ENCODE measurements at regions not wholly inside any gene's neighbourhood (a gene's known extent, or its start where the extent isn't known, plus 50 kb on each side); places are given as distances from the start of the nearest gene placed in this dataset.

- Mint-ChIP-seq H3K27ac (no peak overlapping the region), H3K36me3 (ENCODE audit: insufficient read depth in 1 of 3, low read depth in 3 of 3) (peaks cover 0 to 7% (median 3%) of the 10 kb centered on the region in 3 experiments; a peak in 2 of 7 replicates), H3K27me3 (ENCODE audit: low read depth) (no peaks in the 10 kb centered on the region), H3K4me3 (no peak overlapping the region), H3K9me3 (peaks cover 4% of the 10 kb centered on the region in 2 experiments; a peak in 3 of 5 replicates), H3K4me1 (peaks cover 12 to 16% of the 10 kb centered on the region in 2 experiments)
- Histone ChIP-seq H4K8ac (replicated peaks; ENCODE audit: insufficient read length, low read depth, low read length) (no peak overlapping the region), H3K23me2 (ENCODE audit: insufficient read length, low read depth, low read length, poor library complexity, severe bottlenecking) (no peaks in the 10 kb centered on the region), H3T11ph (ENCODE audit: low read length) (no peak overlapping the region), H3K9me3 (ENCODE audit: control insufficient read depth, low read depth, low read length) (no peaks in the 10 kb centered on the region), H3K23ac (ENCODE audit: insufficient read length, low read depth, low read length) (no peak overlapping the region), H3K27ac (ENCODE audit: insufficient read length, low read depth, low read length) (no peak overlapping the region), H4K91ac (ENCODE audit: insufficient read length, low read depth, low read length) (no peak overlapping the region), H3K14ac (ENCODE audit: insufficient read depth, low read length) (no peak overlapping the region), H3K79me2 (ENCODE audit: insufficient read depth, low read length) (no peaks in the 10 kb centered on the region), H2BK20ac (ENCODE audit: low read depth, low read length, poor library complexity, severe bottlenecking) (no peak overlapping the region), H3K27me3 (ENCODE audit: insufficient read depth, low read length) (no peaks in the 10 kb centered on the region), H4K5ac (ENCODE audit: insufficient read length, low read depth, low read length) (no peak overlapping the region), H3K56ac (ENCODE audit: insufficient read length, low read depth, low read length) (no peak overlapping the region), H3K4me1 (ENCODE audit: insufficient read depth, low read length) (0 out of 2 replicates have a peak, but pooled peaks cover 6% of the 10 kb centered on the region), H2BK15ac (ENCODE audit: low read depth, low read length) (no peak overlapping the region), H2BK120ac (ENCODE audit: low read depth, low read length, poor library complexity, severe bottlenecking) (no peak overlapping the region), H2AK5ac (ENCODE audit: insufficient read length, low read length) (no peak overlapping the region), H2BK5ac (ENCODE audit: insufficient read length, low read length) (no peak overlapping the region), H2BK12ac (ENCODE audit: insufficient read length, low read depth, low read length) (no peak overlapping the region), H2AFZ (ENCODE audit: low read length) (no peak overlapping the region), H3K4me2 (ENCODE audit: insufficient read depth, insufficient read length, low read length) (no peak overlapping the region), H3K4ac (ENCODE audit: low read depth, low read length) (no peak overlapping the region), H4K20me1 (ENCODE audit: control insufficient read depth, insufficient read depth, insufficient read length) (no peaks in the 10 kb centered on the region), H3K79me1 (ENCODE audit: insufficient read depth, low read depth, low read length, poor library complexity, severe bottlenecking) (no peaks in the 10 kb centered on the region), H3K18ac (ENCODE audit: insufficient read length, low read depth, low read length) (no peak overlapping the region), H3K9ac (ENCODE audit: extremely low read depth, insufficient read length, low read length) (no peak overlapping the region)
- TF ChIP-seq CTCF (conservative IDR thresholded peaks at IDR 0.05), result no peak
- no peak for DNase-seq
- WGBS (ENCODE audit: extremely low coverage, insufficient read length, low lambda C conversion rate), result no CpG with 5 or more reads among the region's 12 CpGs
Measured at GRCh38 chr2:8334866-8335325, 347.0 kb upstream of the ID2 start.

Measured in H9 (cell line).